Vagina (tissue), 2 donors: ENCODE measurements at regions not wholly inside any gene's neighbourhood (a gene's known extent, or its start where the extent isn't known, plus 50 kb on each side); places are given as distances from the start of the nearest gene placed in this dataset.
A peak's percentile ranks its signal among the peaks of the same experiment; 100 is the strongest.
"Not testable (repeated sequence)": the region's sequence is repeated elsewhere in the genome, so short reads cannot be mapped to it uniquely, and the experiment has no call there.

Experiments
- DNase-seq, 2 donors: peaks; one replicate each; pipeline ENCODE4 v3.0.0-alpha.2; 2017; ENCODE audit errors: extremely low spot score in 2 of 2
- H3K27ac ChIP-seq: fragments of 200-600 bp; sonication (generic); one replicate; pipeline ENCODE4 v1.5.1; 2019
- H3K27me3 ChIP-seq: fragments of 200-600 bp; sonication (generic); one replicate; pipeline ENCODE4 v1.5.1; 2019
- H3K36me3 ChIP-seq, 2 donors: fragments of 200-600 bp; sonication (generic); one replicate each; pipeline ENCODE4 v1.5.1; 2017 to 2019
- H3K4me1 ChIP-seq: fragments of 200-600 bp; sonication (generic); one replicate; pipeline ENCODE4 v1.5.1; 2019
- H3K4me3 ChIP-seq, 2 donors: fragments of 200-600 bp; sonication (generic); 1 replicate in 1 of 2; 2 replicates in 1 of 2; pipeline ENCODE4 v1.5.1; 2016 to 2019
- H3K9me3 ChIP-seq: fragments of 200-600 bp; sonication (generic); one replicate; pipeline ENCODE4 v1.5.1; 2019
- POLR2A ChIP-seq, 2 donors: fragments of 450-650 bp; IDR thresholded peaks; one replicate each; pipeline ENCODE4 v1.6.1; 2017; ENCODE audit warnings: antibody characterized with exemption in 2 of 2, mild to moderate bottlenecking in 2 of 2, moderate library complexity in 2 of 2
- POLR2AphosphoS5 ChIP-seq, 2 donors: sonication (generic); formaldehyde crosslinking; IDR thresholded peaks; one replicate each; pipeline ENCODE4 v1.9.0; 2017; ENCODE audit warnings: antibody characterized with exemption in 2 of 2, mild to moderate bottlenecking in 2 of 2, low read depth in 1 of 2; ENCODE audit not compliant: insufficient read depth in 1 of 2
- intact Hi-C: fragments of 100-400 bp; cut with DNase I; formaldehyde crosslinking; loops from one replicate; pipeline ENCODE4 v1.15.1; 2023
- TF ChIP-seq, protein P1 (sequence below), 3 experiments: fragments of 450-650 bp in 2 of 3; fragments of 200-600 bp in 1 of 3; sonication (generic) in 1 of 3; IDR thresholded peaks; one replicate each; pipeline ENCODE4 v1.5.1; 2017 to 2019; ENCODE audit warnings: antibody characterized with exemption in 3 of 3, mild to moderate bottlenecking in 2 of 3, moderate library complexity in 2 of 3

DNA sequence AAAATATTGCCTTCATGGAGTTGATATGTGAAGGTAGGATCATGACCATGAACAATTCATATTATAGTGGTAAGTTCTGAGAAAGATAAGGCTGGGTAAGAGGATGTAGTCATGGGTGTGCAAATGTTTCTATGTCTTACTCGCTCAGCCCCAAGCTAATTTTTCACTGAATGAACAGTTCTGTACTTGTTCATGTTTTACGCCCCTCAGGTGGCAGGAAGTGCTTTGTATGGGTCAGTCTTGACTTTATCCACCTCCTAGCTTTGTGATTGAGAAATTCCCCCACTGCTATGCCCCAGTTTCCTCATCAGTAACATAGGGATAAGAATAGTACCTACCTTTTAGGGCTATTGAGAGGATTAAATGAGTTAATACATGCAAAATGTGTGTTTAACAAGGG, 148.2 kb upstream of the KCNG1 start:
- Histone ChIP-seq H3K27ac (no peak overlapping the region), H3K4me3 (no peak overlapping the region), H3K36me3 (no peaks in the 10 kb centered on the region), H3K27me3 (no peaks in the 10 kb centered on the region), H3K4me1 (no peaks in the 10 kb centered on the region), H3K9me3 (no peaks in the 10 kb centered on the region)
- TF ChIP-seq POLR2A (IDR thresholded peaks at IDR 0.05): no peak
- TF ChIP-seq, protein P1, sequence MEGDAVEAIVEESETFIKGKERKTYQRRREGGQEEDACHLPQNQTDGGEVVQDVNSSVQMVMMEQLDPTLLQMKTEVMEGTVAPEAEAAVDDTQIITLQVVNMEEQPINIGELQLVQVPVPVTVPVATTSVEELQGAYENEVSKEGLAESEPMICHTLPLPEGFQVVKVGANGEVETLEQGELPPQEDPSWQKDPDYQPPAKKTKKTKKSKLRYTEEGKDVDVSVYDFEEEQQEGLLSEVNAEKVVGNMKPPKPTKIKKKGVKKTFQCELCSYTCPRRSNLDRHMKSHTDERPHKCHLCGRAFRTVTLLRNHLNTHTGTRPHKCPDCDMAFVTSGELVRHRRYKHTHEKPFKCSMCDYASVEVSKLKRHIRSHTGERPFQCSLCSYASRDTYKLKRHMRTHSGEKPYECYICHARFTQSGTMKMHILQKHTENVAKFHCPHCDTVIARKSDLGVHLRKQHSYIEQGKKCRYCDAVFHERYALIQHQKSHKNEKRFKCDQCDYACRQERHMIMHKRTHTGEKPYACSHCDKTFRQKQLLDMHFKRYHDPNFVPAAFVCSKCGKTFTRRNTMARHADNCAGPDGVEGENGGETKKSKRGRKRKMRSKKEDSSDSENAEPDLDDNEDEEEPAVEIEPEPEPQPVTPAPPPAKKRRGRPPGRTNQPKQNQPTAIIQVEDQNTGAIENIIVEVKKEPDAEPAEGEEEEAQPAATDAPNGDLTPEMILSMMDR (IDR thresholded peaks at IDR 0.05): no peak
- TF ChIP-seq POLR2AphosphoS5 (IDR thresholded peaks at IDR 0.05; ENCODE audit: insufficient read depth in 1 of 2, low read depth in 1 of 2): no peak
- DNase-seq: no peak
- intact Hi-C loops: no loop called here

GRCh38 chr20:51169813-51170212, 146.9 kb upstream of the KCNG1 start:
- Histone ChIP-seq H3K4me3 (no peak overlapping the region), H3K36me3 (no peaks in the 10 kb centered on the region), H3K4me1 (no peaks in the 10 kb centered on the region), H3K9me3 (no peaks in the 10 kb centered on the region), H3K27ac (no peak overlapping the region), H3K27me3 (no peaks in the 10 kb centered on the region)
- DNase-seq: peak in 1 of 2 donors; percentile 28
- TF ChIP-seq, protein P1 (IDR thresholded peaks at IDR 0.05): no peak
- TF ChIP-seq POLR2A (IDR thresholded peaks at IDR 0.05) (no peak), POLR2AphosphoS5 (IDR thresholded peaks at IDR 0.05; ENCODE audit: insufficient read depth in 1 of 2, low read depth in 1 of 2) (no peak)
- intact Hi-C loops: no loop called here

DNA sequence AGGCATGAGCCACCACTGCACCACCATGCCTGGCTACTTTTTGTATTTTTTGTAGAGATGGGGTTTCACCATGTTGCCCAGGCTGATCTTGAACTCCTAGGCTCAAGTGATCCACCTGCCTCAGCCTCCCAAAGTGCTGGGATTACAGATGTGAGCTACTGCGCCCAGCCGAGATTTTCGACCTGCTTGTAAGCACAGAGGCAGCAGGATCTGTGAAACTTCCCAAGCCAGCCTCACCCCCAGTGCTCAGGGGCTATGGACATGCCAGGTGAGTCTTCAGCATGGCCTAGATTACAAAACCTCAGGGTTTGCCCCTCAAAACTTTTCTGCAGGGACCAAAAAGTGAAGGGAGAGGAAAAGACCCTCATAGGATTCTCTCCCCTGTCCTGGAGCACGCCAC, 145.0 kb upstream of the KCNG1 start:
- H3K4me1 ChIP-seq, H3K27me3 ChIP-seq, H3K27ac ChIP-seq, intact Hi-C loops, H3K9me3 ChIP-seq, H3K4me3 ChIP-seq, H3K36me3 ChIP-seq: not testable (repeated sequence)
- DNase-seq: peak in 1 of 2 donors; percentile 79

GRCh38 chr20:51166489-51166888, 143.6 kb upstream of the KCNG1 start:
- intact Hi-C loops: no loop called here
- no peaks in the 10 kb centered on the region for H3K27me3 ChIP-seq
- H3K4me1 ChIP-seq: no peaks in the 10 kb centered on the region
- TF ChIP-seq POLR2AphosphoS5 (IDR thresholded peaks at IDR 0.05; ENCODE audit: insufficient read depth in 1 of 2, low read depth in 1 of 2): no peak
- no peak for TF ChIP-seq POLR2A (IDR thresholded peaks at IDR 0.05)
- TF ChIP-seq, protein P1 (IDR thresholded peaks at IDR 0.05): no peak
- H3K36me3 ChIP-seq: no peaks in the 10 kb centered on the region
- no peak overlapping the region for H3K27ac ChIP-seq
- no peak overlapping the region for H3K4me3 ChIP-seq
- DNase-seq: no peak
- no peaks in the 10 kb centered on the region for H3K9me3 ChIP-seq

- no peaks in the 10 kb centered on the region for H3K27me3 ChIP-seq
- intact Hi-C loops: no loop called here
- TF ChIP-seq, protein P1 (IDR thresholded peaks at IDR 0.05): no peak
- no peak for TF ChIP-seq POLR2A (IDR thresholded peaks at IDR 0.05)
- TF ChIP-seq POLR2AphosphoS5 (IDR thresholded peaks at IDR 0.05; ENCODE audit: insufficient read depth in 1 of 2, low read depth in 1 of 2): no peak
These were observed 142.2 kb upstream of the KCNG1 start for GRCh38 chr20:51165131-51165530.

DNA sequence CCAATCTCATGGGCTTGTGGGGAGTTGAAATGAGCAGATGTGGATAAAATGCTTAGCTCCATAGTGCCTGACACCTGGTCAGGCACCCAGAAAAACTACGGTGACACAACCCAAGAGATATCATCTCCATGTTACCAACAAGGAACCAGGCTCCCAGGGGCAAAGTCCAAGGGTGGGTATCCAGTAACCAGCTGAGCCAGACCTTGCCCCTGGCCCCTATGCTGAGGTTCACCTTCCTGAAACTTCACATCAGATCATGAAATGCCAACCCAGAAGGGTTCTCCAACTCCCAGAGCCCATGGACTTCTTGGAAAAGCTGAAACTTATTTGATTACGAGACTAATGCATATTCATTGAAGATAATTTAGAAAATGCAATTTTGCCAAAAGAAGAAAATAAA, 141.8 kb upstream of the KCNG1 start:
- peak in 1 of 2 donors; percentile 49 for DNase-seq
- H3K27ac ChIP-seq: no peak overlapping the region

More at GRCh38 chr20:51165131-51165530, 142.2 kb upstream of the KCNG1 start:
- Histone ChIP-seq H3K27ac (no peak overlapping the region), H3K4me1 (no peaks in the 10 kb centered on the region), H3K4me3 (no peak overlapping the region), H3K9me3 (no peaks in the 10 kb centered on the region), H3K36me3 (no peaks in the 10 kb centered on the region)
- peak; percentile 34 to 64 for DNase-seq

More for the DNA sequence above, 141.8 kb upstream of the KCNG1 start:
- Histone ChIP-seq H3K4me3 (no peak overlapping the region), H3K27me3 (no peaks in the 10 kb centered on the region), H3K36me3 (no peaks in the 10 kb centered on the region), H3K4me1 (no peaks in the 10 kb centered on the region), H3K9me3 (no peaks in the 10 kb centered on the region)
- intact Hi-C loops: no loop called here
- TF ChIP-seq POLR2A (IDR thresholded peaks at IDR 0.05) (no peak), POLR2AphosphoS5 (IDR thresholded peaks at IDR 0.05; ENCODE audit: insufficient read depth in 1 of 2, low read depth in 1 of 2) (no peak)
- TF ChIP-seq, protein P1 (IDR thresholded peaks at IDR 0.05): no peak
